Occipital lobe (tissue), 1 donor: ENCODE measurements at regions not wholly inside any gene's neighbourhood (a gene's known extent, or its start where the extent isn't known, plus 50 kb on each side); places are given as distances from the start of the nearest gene placed in this dataset.
A peak's percentile ranks its signal among the peaks of the same experiment; 100 is the strongest.

Experiments used
- DNase-seq: peaks from one replicate; lab custom pipeline; 2025; lab: John Stamatoyannopoulos, UW

DNA sequence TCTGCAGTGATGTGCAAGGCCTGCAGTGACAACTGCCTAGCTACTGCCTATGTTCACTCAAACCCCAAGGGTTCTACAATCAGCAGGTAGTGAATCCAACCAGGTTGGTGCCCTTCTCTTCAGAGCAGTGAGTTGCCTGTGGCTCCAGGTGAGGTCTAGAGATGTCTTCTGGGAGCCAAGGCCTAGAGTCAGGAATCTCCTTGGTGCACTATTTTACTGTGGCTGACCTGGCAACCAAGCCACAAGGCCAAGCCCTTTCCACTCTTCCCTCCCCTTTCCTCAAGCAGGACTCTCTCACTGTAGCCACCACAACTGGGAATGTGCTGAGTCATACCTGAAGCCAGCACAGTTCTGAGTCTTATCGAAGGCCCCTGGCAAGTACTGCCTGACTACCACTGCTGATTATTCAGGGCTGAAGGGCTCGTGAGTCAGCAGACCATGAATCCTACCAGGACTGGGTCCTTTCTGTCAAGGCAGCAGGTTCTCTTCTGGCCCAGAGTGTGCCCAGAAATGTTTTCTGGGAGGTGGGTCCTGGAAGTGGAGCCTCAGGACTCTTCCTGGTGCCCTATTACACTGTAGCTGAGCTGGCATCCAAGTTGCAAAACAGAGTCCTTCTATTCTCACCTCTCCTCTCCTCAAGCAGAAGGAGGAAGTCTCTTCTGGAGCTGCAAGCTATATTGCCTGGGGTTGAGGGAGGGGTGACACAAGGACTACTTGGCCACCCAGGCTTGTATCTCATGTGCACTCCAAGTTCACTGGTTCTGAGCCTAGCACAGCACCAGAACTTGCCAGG lies 111.6 kb downstream of the BTC start:
- DNase-seq, result no peak

DNA sequence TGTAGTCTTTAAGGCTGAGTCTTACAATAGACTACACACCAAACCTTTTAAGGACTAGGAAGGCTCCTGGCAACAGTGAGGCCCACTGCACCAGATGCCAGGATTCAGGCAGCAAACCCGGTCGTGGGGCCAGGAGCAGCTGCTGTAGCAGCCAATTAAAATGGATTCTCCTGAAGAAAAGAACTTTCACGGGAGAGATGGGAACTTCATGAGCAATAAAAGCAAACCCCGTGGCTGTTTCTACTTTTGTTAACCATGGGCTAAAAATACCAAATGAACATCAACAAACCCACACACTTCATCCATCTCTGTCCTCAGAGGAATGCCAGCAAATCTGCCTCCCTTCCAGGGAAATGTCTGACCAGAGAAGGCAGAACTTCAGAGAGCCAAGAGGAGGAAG lies 101.4 kb downstream of the BTC start:
- peak; percentile 21 for DNase-seq
